ENCODE measurements at regions not wholly inside any gene's neighbourhood (a gene's known extent, or its start where the extent isn't known, plus 50 kb on each side); places are given as distances from the start of the nearest gene placed in this dataset.

DNA sequence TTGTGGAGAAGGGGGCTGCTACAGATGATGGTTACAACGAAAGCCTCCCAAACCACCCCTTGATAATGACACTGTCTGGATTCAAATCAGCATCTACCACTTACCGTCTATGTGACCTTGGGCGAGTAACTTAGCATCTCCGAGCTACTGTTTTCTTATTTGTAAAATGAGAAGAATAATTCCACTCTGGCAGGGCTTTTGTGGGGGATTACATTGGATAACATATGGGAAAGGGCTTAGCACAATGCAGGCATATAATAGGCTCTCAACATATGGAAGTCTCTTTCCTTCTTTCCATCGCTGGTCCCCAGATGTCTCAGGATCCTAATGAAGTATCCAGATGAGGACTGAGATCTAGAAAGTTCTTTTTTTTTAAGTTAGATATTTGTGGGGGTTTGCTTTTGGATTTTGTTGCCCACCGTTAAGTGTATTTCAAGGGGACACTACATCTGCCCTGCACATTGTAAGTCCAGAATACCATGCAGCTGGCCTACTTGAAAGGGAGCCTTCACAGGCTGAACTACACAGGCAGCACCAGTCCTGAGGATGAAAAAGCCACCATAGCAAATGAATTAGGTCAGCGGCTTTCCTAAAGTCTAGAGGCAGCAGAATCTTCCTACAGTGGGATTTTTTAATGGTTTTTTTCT is 172.2 kb upstream of the IRF2BP2 start:
- TF ChIP-seq ZNF140 (tag by site-specific recombination; IDR thresholded peaks at IDR 0.05) (no peak), ZNF837 (tag by site-specific recombination; IDR thresholded peaks at IDR 0.05) (no peak), ZNF560 (tag by site-specific recombination; IDR thresholded peaks at IDR 0.05; ENCODE audit: borderline replicate concordance) (no peak), ZNF366 (tag by site-specific recombination; conservative IDR thresholded peaks at IDR 0.05) (no peak), ZNF596 (tag by site-specific recombination; IDR thresholded peaks at IDR 0.05) (no peak), GLI2 (tag by site-specific recombination; IDR thresholded peaks at IDR 0.05; ENCODE audit: borderline replicate concordance, low read depth) (no peak), ZNF777 (tag by site-specific recombination; IDR thresholded peaks at IDR 0.05; ENCODE audit: borderline replicate concordance) (no peak), KLF10 (tag by site-specific recombination; IDR thresholded peaks at IDR 0.05) (no peak), ZEB2 (tag by site-specific recombination; IDR thresholded peaks at IDR 0.05) (no peak)
- TF ChIP-seq, protein P1, sequence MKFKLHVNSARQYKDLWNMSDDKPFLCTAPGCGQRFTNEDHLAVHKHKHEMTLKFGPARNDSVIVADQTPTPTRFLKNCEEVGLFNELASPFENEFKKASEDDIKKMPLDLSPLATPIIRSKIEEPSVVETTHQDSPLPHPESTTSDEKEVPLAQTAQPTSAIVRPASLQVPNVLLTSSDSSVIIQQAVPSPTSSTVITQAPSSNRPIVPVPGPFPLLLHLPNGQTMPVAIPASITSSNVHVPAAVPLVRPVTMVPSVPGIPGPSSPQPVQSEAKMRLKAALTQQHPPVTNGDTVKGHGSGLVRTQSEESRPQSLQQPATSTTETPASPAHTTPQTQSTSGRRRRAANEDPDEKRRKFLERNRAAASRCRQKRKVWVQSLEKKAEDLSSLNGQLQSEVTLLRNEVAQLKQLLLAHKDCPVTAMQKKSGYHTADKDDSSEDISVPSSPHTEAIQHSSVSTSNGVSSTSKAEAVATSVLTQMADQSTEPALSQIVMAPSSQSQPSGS (tag by site-specific recombination; IDR thresholded peaks at IDR 0.05; ENCODE audit: low read depth) = no peak
- TF ChIP-seq, protein P2, sequence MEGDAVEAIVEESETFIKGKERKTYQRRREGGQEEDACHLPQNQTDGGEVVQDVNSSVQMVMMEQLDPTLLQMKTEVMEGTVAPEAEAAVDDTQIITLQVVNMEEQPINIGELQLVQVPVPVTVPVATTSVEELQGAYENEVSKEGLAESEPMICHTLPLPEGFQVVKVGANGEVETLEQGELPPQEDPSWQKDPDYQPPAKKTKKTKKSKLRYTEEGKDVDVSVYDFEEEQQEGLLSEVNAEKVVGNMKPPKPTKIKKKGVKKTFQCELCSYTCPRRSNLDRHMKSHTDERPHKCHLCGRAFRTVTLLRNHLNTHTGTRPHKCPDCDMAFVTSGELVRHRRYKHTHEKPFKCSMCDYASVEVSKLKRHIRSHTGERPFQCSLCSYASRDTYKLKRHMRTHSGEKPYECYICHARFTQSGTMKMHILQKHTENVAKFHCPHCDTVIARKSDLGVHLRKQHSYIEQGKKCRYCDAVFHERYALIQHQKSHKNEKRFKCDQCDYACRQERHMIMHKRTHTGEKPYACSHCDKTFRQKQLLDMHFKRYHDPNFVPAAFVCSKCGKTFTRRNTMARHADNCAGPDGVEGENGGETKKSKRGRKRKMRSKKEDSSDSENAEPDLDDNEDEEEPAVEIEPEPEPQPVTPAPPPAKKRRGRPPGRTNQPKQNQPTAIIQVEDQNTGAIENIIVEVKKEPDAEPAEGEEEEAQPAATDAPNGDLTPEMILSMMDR (tag by site-specific recombination; IDR thresholded peaks at IDR 0.05) = no peak
- TF ChIP-seq, protein P3, sequence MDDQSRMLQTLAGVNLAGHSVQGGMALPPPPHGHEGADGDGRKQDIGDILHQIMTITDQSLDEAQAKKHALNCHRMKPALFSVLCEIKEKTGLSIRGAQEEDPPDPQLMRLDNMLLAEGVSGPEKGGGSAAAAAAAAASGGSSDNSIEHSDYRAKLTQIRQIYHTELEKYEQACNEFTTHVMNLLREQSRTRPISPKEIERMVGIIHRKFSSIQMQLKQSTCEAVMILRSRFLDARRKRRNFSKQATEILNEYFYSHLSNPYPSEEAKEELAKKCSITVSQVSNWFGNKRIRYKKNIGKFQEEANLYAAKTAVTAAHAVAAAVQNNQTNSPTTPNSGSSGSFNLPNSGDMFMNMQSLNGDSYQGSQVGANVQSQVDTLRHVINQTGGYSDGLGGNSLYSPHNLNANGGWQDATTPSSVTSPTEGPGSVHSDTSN (CRISPR knock-in tag; IDR thresholded peaks at IDR 0.05) = no peak
- TF ChIP-seq, protein P4, sequence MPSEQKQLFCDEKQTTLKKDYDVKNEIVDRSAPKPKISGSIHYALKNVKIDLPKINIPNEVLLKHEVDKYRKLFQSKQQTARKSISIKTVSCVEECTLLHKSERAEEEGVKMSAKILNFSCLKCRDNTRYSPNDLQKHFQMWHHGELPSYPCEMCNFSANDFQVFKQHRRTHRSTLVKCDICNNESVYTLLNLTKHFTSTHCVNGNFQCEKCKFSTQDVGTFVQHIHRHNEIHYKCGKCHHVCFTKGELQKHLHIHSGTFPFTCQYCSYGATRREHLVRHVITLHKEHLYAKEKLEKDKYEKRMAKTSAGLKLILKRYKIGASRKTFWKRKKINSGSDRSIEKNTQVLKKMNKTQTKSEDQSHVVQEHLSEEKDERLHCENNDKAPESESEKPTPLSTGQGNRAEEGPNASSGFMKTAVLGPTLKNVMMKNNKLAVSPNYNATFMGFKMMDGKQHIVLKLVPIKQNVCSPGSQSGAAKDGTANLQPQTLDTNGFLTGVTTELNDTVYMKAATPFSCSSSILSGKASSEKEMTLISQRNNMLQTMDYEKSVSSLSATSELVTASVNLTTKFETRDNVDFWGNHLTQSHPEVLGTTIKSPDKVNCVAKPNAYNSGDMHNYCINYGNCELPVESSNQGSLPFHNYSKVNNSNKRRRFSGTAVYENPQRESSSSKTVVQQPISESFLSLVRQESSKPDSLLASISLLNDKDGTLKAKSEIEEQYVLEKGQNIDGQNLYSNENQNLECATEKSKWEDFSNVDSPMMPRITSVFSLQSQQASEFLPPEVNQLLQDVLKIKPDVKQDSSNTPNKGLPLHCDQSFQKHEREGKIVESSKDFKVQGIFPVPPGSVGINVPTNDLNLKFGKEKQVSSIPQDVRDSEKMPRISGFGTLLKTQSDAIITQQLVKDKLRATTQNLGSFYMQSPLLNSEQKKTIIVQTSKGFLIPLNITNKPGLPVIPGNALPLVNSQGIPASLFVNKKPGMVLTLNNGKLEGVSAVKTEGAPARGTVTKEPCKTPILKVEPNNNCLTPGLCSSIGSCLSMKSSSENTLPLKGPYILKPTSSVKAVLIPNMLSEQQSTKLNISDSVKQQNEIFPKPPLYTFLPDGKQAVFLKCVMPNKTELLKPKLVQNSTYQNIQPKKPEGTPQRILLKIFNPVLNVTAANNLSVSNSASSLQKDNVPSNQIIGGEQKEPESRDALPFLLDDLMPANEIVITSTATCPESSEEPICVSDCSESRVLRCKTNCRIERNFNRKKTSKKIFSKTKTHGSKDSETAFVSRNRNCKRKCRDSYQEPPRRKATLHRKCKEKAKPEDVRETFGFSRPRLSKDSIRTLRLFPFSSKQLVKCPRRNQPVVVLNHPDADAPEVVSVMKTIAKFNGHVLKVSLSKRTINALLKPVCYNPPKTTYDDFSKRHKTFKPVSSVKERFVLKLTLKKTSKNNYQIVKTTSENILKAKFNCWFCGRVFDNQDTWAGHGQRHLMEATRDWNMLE (tag by site-specific recombination; conservative IDR thresholded peaks at IDR 0.05; ENCODE audit: low read depth) = no peak

Measured in HEK293 (cell line).